HG03159 (cell line): ENCODE measurements at regions not wholly inside any gene's neighbourhood (a gene's known extent, or its start where the extent isn't known, plus 50 kb on each side); places are given as distances from the start of the nearest gene placed in this dataset.
A peak's percentile ranks its signal among the peaks of the same experiment; 100 is the strongest.

Experiments used
- ATAC-seq: cut with Tn5 transposase; IDR thresholded peaks from one replicate; pipeline ENCODE4 v1.9.1; 2021; ENCODE audit warnings: mild to moderate bottlenecking, moderate library complexity; ENCODE audit not compliant: unreplicated experiment

DNA sequence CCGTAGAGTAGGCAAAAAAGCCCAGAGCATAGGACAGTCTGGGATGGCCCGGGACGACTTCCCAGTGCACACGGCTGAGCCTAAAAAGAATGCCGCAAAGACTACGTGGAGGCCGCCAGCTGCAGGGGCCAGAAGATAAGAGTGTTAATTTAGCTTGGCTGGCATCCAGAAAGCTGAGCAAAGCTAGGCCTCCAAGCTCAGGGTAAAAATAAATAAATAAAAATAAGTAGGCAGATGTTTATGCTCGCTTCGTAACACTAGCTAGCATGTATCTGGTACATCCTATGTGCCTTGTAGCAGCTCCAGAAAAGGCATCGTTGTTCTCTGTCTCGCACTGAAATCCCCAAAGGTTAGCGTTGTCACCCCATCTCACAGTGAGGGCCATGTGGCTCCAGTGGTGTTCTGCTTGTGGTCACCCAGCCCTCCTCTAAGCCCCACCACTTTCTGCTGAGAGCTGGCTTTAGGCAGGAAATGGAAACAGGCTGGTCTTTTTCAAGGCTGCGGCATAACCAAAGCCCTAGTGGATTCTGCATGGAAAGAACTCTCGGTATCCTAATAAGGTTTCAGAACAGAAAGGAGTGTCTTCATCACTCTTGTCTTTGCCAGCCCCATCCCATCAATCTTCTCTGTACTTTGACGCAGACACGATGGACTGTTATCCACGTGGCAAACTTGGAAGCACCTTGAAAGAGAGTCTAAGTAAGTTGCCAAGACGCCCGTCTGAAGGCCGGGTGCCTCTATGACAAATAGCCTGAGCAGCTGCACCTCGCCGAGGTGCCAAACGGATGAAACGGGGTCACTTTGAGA, 58.1 kb upstream of the MEF2A start:
- ATAC-seq, result peak; percentile 32

DNA sequence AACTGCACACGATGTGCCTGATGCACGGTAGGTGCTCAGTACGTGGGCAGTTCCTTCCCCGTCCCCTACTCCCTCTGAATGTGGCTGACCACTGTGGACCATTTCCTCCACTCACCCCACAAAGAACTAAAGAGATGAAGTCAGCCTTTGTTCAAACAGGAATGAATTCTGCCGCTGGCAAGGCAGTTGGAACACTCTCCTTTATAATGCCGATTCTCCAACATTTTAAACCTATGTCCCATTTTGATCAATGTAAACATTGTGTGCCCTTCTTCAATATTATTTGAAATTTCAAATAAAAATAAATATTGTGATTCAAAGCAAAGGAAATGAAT, 57.5 kb upstream of the MEF2A start:
- no peak for ATAC-seq

DNA sequence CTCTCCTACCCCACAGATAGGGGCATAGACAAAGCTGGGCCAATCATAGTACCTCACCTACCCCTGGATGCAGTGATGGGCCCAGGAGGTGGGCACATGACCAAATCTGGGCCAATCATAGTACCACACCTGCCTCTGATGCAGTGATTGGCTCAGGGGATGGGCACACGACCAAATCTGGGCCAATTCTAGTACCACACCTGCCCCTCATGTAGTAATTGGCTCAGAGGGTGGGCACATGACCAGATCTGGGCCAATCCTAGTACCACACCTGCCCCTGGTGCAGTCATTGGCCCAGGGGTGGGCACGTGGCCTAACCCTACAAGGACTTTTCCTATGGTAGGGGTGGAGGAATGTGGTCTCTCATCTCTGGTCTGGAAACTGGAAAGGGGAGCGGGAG, 56.9 kb upstream of the MEF2A start:
- ATAC-seq, result no peak

DNA sequence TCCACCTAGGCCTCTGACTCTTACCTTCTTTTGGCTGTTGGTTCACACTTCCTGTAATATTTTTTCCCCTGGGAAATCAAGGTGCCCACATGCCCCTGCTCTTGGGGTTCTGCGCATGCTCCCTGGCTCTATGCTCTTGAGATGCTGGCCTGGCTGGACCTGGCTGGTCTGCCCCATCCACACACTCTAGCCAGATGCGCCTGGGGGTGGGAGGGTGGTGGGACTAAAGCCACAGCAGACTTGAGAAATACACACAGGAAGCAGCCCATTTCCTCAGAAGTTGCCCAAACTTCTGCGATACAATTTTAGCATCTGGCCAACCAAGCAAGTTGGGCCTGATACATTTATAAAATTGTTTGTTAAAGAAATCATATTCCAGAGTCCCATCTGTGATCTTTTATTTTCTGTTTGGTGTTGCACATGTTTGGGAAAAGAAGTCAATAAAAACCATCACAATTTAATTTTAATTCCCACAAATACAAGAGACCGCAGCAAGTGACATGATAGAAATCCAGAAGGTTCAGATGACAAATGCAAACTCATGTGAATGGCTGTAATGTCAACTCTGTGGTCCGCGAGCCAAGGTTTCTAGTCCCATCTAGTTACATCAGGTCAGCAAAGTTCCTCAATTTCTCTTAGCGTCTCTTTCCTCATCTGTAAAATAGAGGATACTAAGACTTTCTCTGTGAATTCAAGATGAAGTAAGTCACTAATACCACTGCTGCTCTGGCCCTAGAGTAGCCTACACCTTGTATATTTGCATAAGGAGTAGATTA, 55.9 kb upstream of the MEF2A start:
- no peak for ATAC-seq

DNA sequence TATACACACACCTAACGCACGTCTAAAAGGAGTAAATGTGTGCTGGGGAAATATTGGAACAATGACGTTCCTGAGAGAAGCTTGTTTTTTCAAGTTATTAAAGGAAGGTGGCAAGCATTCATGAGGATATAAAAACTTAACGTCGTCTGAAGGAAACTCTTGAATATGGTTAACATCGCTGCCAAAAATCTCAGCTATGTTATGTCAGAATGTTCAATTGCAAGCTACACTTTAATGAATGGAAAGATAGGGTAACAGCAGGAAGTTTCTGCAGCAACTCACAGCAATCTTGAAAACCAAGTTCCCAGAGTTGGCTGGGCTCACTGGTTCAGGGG, 54.3 kb upstream of the MEF2A start:
- no peak for ATAC-seq

DNA sequence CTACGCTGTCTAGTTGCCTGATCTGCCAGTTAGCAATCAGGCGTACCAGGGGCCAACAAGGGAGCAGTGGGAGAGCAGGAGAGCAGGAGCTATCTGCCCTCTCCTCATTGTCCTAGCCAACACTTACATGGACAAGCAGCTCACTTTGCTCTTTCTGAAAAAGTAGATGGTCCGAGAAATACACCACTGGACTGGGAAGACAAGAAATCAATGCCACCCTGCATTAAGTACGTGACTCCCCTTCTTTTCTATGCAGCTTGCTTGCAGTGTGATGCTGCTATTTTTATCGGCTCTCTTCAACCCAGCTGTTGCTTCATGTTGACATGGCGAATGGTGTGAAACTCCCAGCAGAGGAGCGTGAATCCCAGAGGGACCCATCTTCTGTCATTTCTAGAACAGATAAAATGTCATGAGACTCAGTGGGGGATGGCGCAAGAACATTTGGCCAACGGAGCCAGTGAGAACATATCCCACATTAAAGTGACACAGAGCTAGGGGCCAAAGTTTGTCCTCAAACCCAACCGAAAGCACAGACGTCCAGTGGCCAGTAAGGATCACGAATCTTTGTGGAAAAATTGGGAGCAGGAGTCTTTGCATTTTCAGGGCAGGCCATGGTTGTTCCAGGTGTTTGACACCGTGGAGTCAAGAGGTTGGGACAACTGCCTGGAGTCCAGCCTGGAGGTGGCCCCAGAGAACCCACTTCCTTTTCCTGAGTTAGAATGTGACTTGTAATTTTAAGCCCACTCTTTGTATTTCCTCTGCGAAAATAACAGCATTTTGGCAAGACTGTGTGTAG, 53.7 kb upstream of the MEF2A start:
- ATAC-seq, result peak; percentile 67

DNA sequence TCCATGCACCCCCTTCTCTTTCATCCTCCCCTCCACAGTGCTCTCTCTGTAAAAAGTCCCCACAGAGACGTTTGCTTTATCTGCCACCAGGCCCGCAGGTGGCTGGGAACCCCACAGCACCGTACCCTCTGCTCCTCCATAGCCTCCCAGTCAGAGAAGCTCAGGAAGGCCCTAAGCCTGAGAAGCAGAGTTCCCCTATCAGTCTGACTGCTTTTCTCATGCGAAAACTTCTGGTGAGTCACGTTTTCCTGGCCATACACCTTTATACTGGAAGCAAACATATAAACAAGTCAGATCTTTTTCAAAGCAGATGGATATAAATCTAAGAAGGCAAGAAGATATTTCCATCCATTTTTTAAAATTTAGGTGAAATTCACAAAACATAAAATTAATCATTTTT, 51.5 kb upstream of the MEF2A start:
- ATAC-seq, result no peak
